OCI-LY3 (cell line): ENCODE measurements at regions not wholly inside any gene's neighbourhood (a gene's known extent, or its start where the extent isn't known, plus 50 kb on each side); places are given as distances from the start of the nearest gene placed in this dataset.

Experiments used
- CTCF ChIP-seq: fragments of 200-600, 300-600 bp; sonication (generic); IDR thresholded peaks from 2 replicates; pipeline ENCODE4 v1.5.1; 2014; ENCODE audit warnings: antibody characterized with exemption, low read length, low read depth
- EZH2phosphoT487 ChIP-seq: fragments of 200-600 bp; shearing (Covaris generic); IDR thresholded peaks from 2 replicates; pipeline ENCODE4 v1.6.1; 2018; ENCODE audit warnings: antibody characterized with exemption, mixed run types, low read depth

DNA sequence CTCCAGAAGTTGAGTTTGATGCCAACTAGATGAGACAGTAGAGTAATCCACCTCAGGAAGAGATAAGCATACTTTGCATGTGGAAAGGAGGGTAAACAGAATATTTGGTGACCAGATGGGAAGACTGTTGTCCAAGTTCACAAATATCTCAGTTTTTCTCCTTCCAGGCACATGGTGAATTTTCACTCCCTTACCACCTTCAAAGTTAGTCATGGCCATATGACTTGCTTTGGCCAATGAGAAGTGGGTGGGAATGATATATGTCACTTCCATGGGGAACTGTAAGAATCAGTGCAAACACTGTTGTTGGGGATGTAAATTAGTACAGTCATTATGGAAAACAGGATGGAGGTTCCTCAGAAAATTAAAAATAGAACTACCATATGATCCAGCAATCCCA lies 105.8 kb downstream of the SPATA19 start:
- TF ChIP-seq EZH2phosphoT487 (no peak), CTCF (no peak)
